IMR-90 (cell line): ENCODE measurements at regions not wholly inside any gene's neighbourhood (a gene's known extent, or its start where the extent isn't known, plus 50 kb on each side); places are given as distances from the start of the nearest gene placed in this dataset.

Experiments
- BHLHE40 ChIP-seq: fragments of 150-350 bp; IDR thresholded peaks from 2 replicates; pipeline ENCODE4 v1.6.1; 2016; ENCODE audit warnings: mild to moderate bottlenecking, low read depth, low read length
- CHD1 ChIP-seq: IDR thresholded peaks from 2 replicates; pipeline ENCODE4 v1.6.1; 2012; ENCODE audit warnings: low read depth, low read length, improper control_type of control experiment
- CTCF ChIP-seq: conservative IDR thresholded peaks from 2 replicates; pipeline ENCODE4 v1.5.1; 2012; ENCODE audit warnings: mild to moderate bottlenecking, low read depth, low read length, improper control_type of control experiment
- MAZ ChIP-seq: IDR thresholded peaks from 2 replicates; pipeline ENCODE4 v1.6.1; 2012; ENCODE audit warnings: low read depth, mild to moderate bottlenecking, low read length, improper control_type of control experiment, moderate library complexity, borderline replicate concordance
- MXI1 ChIP-seq: IDR thresholded peaks from 2 replicates; pipeline ENCODE4 v1.6.1; 2012; ENCODE audit warnings: low read depth, mild to moderate bottlenecking, low read length, moderate library complexity, borderline replicate concordance
- POLR2A ChIP-seq: IDR thresholded peaks from 2 replicates; pipeline ENCODE4 v1.6.1; 2012; ENCODE audit warnings: mild to moderate bottlenecking, low read depth, low read length

GRCh38 chr13:43953370-43953769, 73.7 kb downstream of the LACC1 start:
- TF ChIP-seq POLR2A (no peak), MAZ (no peak), CTCF (no peak), BHLHE40 (no peak), MXI1 (no peak), CHD1 (no peak)
